CD4-positive, alpha-beta T cell (primary cell): ENCODE measurements at regions not wholly inside any gene's neighbourhood (a gene's known extent, or its start where the extent isn't known, plus 50 kb on each side); places are given as distances from the start of the nearest gene placed in this dataset.

Experiments
- ATAC-seq: fragments of 200-7000 bp; cut with Tn5 transposase; one replicate; pipeline ENCODE4 v1.10.0; 2022; ENCODE audit warnings: mild to moderate bottlenecking; ENCODE audit not compliant: poor library complexity
- CTCF ChIA-PET: fragments of 350-600 bp; sonication (Branson Sonifier 250); formaldehyde crosslinking; loops from one replicate; lab custom pipeline; 2021; ENCODE audit warnings: antibody characterized with exemption, inconsistent platforms; lab: Charles Lee
- POLR2A ChIA-PET: fragments of 350-600 bp; sonication (Branson Sonifier 250); formaldehyde crosslinking; loops from one replicate; lab custom pipeline; 2021; ENCODE audit warnings: antibody characterized with exemption, inconsistent platforms; lab: Charles Lee
- DNase-seq, 14 experiments: peaks; one replicate each; pipeline ENCODE4 v3.0.0-alpha.2; 2013 to 2020; ENCODE audit warnings: mixed read lengths in 2 of 14
- H3K27ac ChIP-seq, 2 donors: one replicate each; pipeline versions ENCODE4 v1.5.1 to v1.7.0; 2013; ENCODE audit warnings: low read length in 2 of 2, low read depth in 1 of 2, mild to moderate bottlenecking in 1 of 2
- H3K27me3 ChIP-seq, 2 experiments: 1 replicate in 1 of 2; 2 replicates in 1 of 2; pipeline versions ENCODE4 v1.6.1 to v1.7.0; 2013; ENCODE audit warnings: low read length in 2 of 2, control low read depth in 1 of 2, mild to moderate bottlenecking in 1 of 2, moderate library complexity in 1 of 2; ENCODE audit not compliant: insufficient read depth in 2 of 2, control insufficient read depth in 1 of 2
- H3K36me3 ChIP-seq: one replicate; pipeline ENCODE4 v1.6.1; 2013; ENCODE audit warnings: low read length, control low read depth; ENCODE audit not compliant: insufficient read depth
- H3K4me1 ChIP-seq: one replicate; pipeline ENCODE4 v1.6.1; 2013; ENCODE audit warnings: low read length, control low read depth; ENCODE audit not compliant: insufficient read depth
- H3K4me3 ChIP-seq: one replicate; pipeline ENCODE4 v1.5.1; 2013; ENCODE audit warnings: mild to moderate bottlenecking, low read length, moderate library complexity
- H3K9me3 ChIP-seq, 2 experiments: 1 replicate in 1 of 2; 2 replicates in 1 of 2; pipeline versions ENCODE4 v1.6.1 to v1.7.0; 2013; ENCODE audit warnings: low read length in 2 of 2, mild to moderate bottlenecking in 2 of 2, control low read depth in 1 of 2, moderate library complexity in 1 of 2; ENCODE audit not compliant: control insufficient read depth in 1 of 2, insufficient read depth in 1 of 2
- H3K27ac Mint-ChIP-seq: one replicate; pipeline ENCODE4 v1.8.0; 2020; ENCODE audit warnings: mixed read lengths
- H3K27me3 Mint-ChIP-seq: one replicate; pipeline ENCODE4 v1.8.0; 2021; ENCODE audit warnings: mixed read lengths
- H3K36me3 Mint-ChIP-seq: one replicate; pipeline ENCODE4 v1.8.0; 2021; ENCODE audit warnings: low read depth, mixed read lengths
- H3K4me1 Mint-ChIP-seq: one replicate; pipeline ENCODE4 v1.8.0; 2021; ENCODE audit warnings: low read depth, mixed read lengths
- H3K4me3 Mint-ChIP-seq: one replicate; pipeline ENCODE4 v1.8.0; 2020; ENCODE audit warnings: mild to moderate bottlenecking, mixed read lengths
- H3K9me3 Mint-ChIP-seq: one replicate; pipeline ENCODE4 v1.8.0; 2020; ENCODE audit warnings: mixed read lengths
- intact Hi-C, 2 experiments: fragments of 100-400 bp; cut with DNase I in 1 of 2; cut with micrococcal nuclease in 1 of 2; formaldehyde crosslinking; loops; one replicate each; pipeline versions ENCODE4 v1.15.1 to v1.9.0; 2023 to 2025; cut with DNase I, micrococcal nuclease
- TF ChIP-seq, protein P1 (sequence below): fragments of 200-600 bp; IDR thresholded peaks from one replicate; pipeline ENCODE4 v1.8.0; 2022; ENCODE audit warnings: antibody characterized with exemption, mild to moderate bottlenecking

GRCh38 chr3:67713764-67714469, 59.5 kb upstream of the SUCLG2 start:
- ChIA-PET POLR2A (interaction anchor here (1.0 kb wide), 1 partner anchor 20 kb away, joined by 3 read pairs; no protein-coding TSS in a partner anchor), CTCF (no interaction called here)
- ATAC-seq (no peak), DNase-seq (no peak)
- Histone ChIP-seq H3K27me3 (no peaks in the 10 kb centered on the region), H3K9me3 (no peaks in the 10 kb centered on the region), H3K4me1 (no peaks in the 10 kb centered on the region), H3K36me3 (no peaks in the 10 kb centered on the region), H3K4me3 (no peak overlapping the region), H3K27ac (no peak overlapping the region)
- peaks cover under 1% of the 10 kb centered on the region for H3K9me3 Mint-ChIP-seq
- no peak overlapping the region for H3K4me3 Mint-ChIP-seq
- no peaks in the 10 kb centered on the region for H3K36me3 Mint-ChIP-seq
- peaks cover 8% of the 10 kb centered on the region for H3K4me1 Mint-ChIP-seq
- no peak overlapping the region for H3K27ac Mint-ChIP-seq
- H3K27me3 Mint-ChIP-seq, result no peaks in the 10 kb centered on the region
- TF ChIP-seq, protein P1, sequence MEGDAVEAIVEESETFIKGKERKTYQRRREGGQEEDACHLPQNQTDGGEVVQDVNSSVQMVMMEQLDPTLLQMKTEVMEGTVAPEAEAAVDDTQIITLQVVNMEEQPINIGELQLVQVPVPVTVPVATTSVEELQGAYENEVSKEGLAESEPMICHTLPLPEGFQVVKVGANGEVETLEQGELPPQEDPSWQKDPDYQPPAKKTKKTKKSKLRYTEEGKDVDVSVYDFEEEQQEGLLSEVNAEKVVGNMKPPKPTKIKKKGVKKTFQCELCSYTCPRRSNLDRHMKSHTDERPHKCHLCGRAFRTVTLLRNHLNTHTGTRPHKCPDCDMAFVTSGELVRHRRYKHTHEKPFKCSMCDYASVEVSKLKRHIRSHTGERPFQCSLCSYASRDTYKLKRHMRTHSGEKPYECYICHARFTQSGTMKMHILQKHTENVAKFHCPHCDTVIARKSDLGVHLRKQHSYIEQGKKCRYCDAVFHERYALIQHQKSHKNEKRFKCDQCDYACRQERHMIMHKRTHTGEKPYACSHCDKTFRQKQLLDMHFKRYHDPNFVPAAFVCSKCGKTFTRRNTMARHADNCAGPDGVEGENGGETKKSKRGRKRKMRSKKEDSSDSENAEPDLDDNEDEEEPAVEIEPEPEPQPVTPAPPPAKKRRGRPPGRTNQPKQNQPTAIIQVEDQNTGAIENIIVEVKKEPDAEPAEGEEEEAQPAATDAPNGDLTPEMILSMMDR, result no peak
- intact Hi-C loops, result no loop called here

- Histone ChIP-seq H3K27me3 (no peaks in the 10 kb centered on the region), H3K4me3 (no peak overlapping the region), H3K4me1 (no peaks in the 10 kb centered on the region), H3K27ac (no peak overlapping the region), H3K36me3 (no peaks in the 10 kb centered on the region), H3K9me3 (no peaks in the 10 kb centered on the region)
- DNase-seq (no peak), ATAC-seq (no peak)
- H3K36me3 Mint-ChIP-seq, result no peaks in the 10 kb centered on the region
- H3K27ac Mint-ChIP-seq, result no peak overlapping the region
- peaks cover 8% of the 10 kb centered on the region for H3K4me1 Mint-ChIP-seq
- H3K27me3 Mint-ChIP-seq, result no peaks in the 10 kb centered on the region
- no peaks in the 10 kb centered on the region for H3K9me3 Mint-ChIP-seq
- no peak overlapping the region for H3K4me3 Mint-ChIP-seq
- intact Hi-C loops, result no loop called here
- TF ChIP-seq, protein P1, result no peak
- POLR2A ChIA-PET, result no interaction called here
- CTCF ChIA-PET, result no interaction called here
Observed at GRCh38 chr3:67712259-67712658, 57.8 kb upstream of the SUCLG2 start.

DNA sequence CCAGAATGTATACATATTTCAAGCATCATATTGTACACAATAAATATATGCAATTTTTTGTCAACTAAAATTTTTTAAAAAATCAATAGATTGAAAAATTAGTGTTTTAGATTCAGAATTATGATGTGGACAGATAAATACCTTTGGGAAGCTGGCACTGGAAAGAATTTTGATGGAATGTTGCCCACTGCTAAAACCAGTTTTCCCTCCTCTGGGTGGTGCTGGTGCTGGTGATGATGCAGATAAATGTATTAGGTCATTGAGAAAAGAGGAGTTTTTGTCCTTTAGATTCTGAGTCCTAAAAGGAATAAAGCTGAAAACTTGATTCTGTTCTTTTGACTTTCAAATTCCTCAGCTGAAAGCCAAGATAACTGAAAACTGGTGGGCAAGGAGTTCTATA, 56.0 kb upstream of the SUCLG2 start:
- Histone ChIP-seq H3K9me3 (no peaks in the 10 kb centered on the region), H3K36me3 (no peaks in the 10 kb centered on the region), H3K4me3 (no peak overlapping the region), H3K27me3 (no peaks in the 10 kb centered on the region), H3K4me1 (no peaks in the 10 kb centered on the region), H3K27ac (no peak overlapping the region)
- Mint-ChIP-seq H3K4me1 (peaks cover 16% of the 10 kb centered on the region), H3K27ac (no peak overlapping the region), H3K27me3 (no peaks in the 10 kb centered on the region), H3K4me3 (no peak overlapping the region), H3K36me3 (no peaks in the 10 kb centered on the region), H3K9me3 (no peaks in the 10 kb centered on the region)
- DNase-seq (no peak), ATAC-seq (no peak)
- TF ChIP-seq, protein P1, result no peak
- ChIA-PET CTCF (no interaction called here), POLR2A (interaction anchor here (0.9 to 1.0 kb wide), 2 partner anchors 25 to 70 kb away, joined by 3 read pairs; no protein-coding TSS in a partner anchor)
- intact Hi-C loops, result no loop called here
